ENCODE measurements at regions not wholly inside any gene's neighbourhood (a gene's known extent, or its start where the extent isn't known, plus 50 kb on each side); places are given as distances from the start of the nearest gene placed in this dataset.

- no peaks in the 10 kb centered on the region for H3K27me3 ChIP-seq (ENCODE audit: insufficient read depth, low read length)
- H3K9me3 ChIP-seq (ENCODE audit: low read length) = no peaks in the 10 kb centered on the region
- no peaks in the 10 kb centered on the region for H4K20me1 ChIP-seq (ENCODE audit: insufficient read depth, low read length)
- no peak overlapping the region for H2AFZ ChIP-seq (ENCODE audit: low read length)
- no peaks in the 10 kb centered on the region for H3K4me1 ChIP-seq (ENCODE audit: insufficient read depth, low read length, severe bottlenecking)
- H3K4me3 ChIP-seq (ENCODE audit: low read depth, low read length, poor library complexity, severe bottlenecking) = no peak overlapping the region
- no peaks in the 10 kb centered on the region for H3F3A ChIP-seq (ENCODE audit: insufficient read depth, low read length)
- no peak for TF ChIP-seq CTCF (IDR thresholded peaks at IDR 0.05; ENCODE audit: low read length)
- no peak for TF ChIP-seq EZH2 (IDR thresholded peaks at IDR 0.05; ENCODE audit: borderline replicate concordance, low read length)
- no peak overlapping the region for H3K27ac ChIP-seq (ENCODE audit: low read depth, low read length, poor library complexity, severe bottlenecking)
- no peak overlapping the region for H3K9ac ChIP-seq (ENCODE audit: low read length)
- no peak overlapping the region for H3K4me2 ChIP-seq (ENCODE audit: low read length)
- no peaks in the 10 kb centered on the region for H3K79me2 ChIP-seq (ENCODE audit: insufficient read depth, low read length)
- H3K9me2 ChIP-seq (ENCODE audit: low read depth, low read length) = no peaks in the 10 kb centered on the region
- H3K36me3 ChIP-seq (ENCODE audit: insufficient read depth, low read length) = no peaks in the 10 kb centered on the region
Measured at GRCh38 chr15:47292638-47293190, 424.6 kb upstream of the SEMA6D start.

GRCh38 chr15:47293466-47294162 is 423.7 kb upstream of the SEMA6D start:
- Histone ChIP-seq H3K4me1 (ENCODE audit: insufficient read depth, low read length, severe bottlenecking) (no peaks in the 10 kb centered on the region), H3K9me3 (ENCODE audit: low read length) (no peaks in the 10 kb centered on the region), H2AFZ (ENCODE audit: low read length) (no peak overlapping the region), H3K36me3 (ENCODE audit: insufficient read depth, low read length) (no peaks in the 10 kb centered on the region), H4K20me1 (ENCODE audit: insufficient read depth, low read length) (no peaks in the 10 kb centered on the region), H3K4me2 (ENCODE audit: low read length) (no peak overlapping the region), H3K79me2 (ENCODE audit: insufficient read depth, low read length) (no peaks in the 10 kb centered on the region), H3K27ac (ENCODE audit: low read depth, low read length, poor library complexity, severe bottlenecking) (no peak overlapping the region), H3K27me3 (ENCODE audit: insufficient read depth, low read length) (no peaks in the 10 kb centered on the region), H3F3A (ENCODE audit: insufficient read depth, low read length) (no peaks in the 10 kb centered on the region), H3K4me3 (ENCODE audit: low read depth, low read length, poor library complexity, severe bottlenecking) (no peak overlapping the region), H3K9me2 (ENCODE audit: low read depth, low read length) (no peaks in the 10 kb centered on the region), H3K9ac (ENCODE audit: low read length) (no peak overlapping the region)
- TF ChIP-seq EZH2 (IDR thresholded peaks at IDR 0.05; ENCODE audit: borderline replicate concordance, low read length) (no peak), CTCF (IDR thresholded peaks at IDR 0.05; ENCODE audit: low read length) (no peak)

GRCh38 chr15:47294765-47295259 is 422.5 kb upstream of the SEMA6D start:
- Histone ChIP-seq H3K9ac (ENCODE audit: low read length) (no peak overlapping the region), H3K4me3 (ENCODE audit: low read depth, low read length, poor library complexity, severe bottlenecking) (no peak overlapping the region), H3K36me3 (ENCODE audit: insufficient read depth, low read length) (no peaks in the 10 kb centered on the region), H3K9me2 (ENCODE audit: low read depth, low read length) (no peaks in the 10 kb centered on the region), H3K79me2 (ENCODE audit: insufficient read depth, low read length) (no peaks in the 10 kb centered on the region), H3K27ac (ENCODE audit: low read depth, low read length, poor library complexity, severe bottlenecking) (no peak overlapping the region), H4K20me1 (ENCODE audit: insufficient read depth, low read length) (no peaks in the 10 kb centered on the region), H3K4me2 (ENCODE audit: low read length) (no peak overlapping the region), H2AFZ (ENCODE audit: low read length) (no peak overlapping the region), H3K27me3 (ENCODE audit: insufficient read depth, low read length) (no peaks in the 10 kb centered on the region), H3K9me3 (ENCODE audit: low read length) (no peaks in the 10 kb centered on the region), H3F3A (ENCODE audit: insufficient read depth, low read length) (no peaks in the 10 kb centered on the region), H3K4me1 (ENCODE audit: insufficient read depth, low read length, severe bottlenecking) (no peaks in the 10 kb centered on the region)
- TF ChIP-seq CTCF (IDR thresholded peaks at IDR 0.05; ENCODE audit: low read length) (no peak), EZH2 (IDR thresholded peaks at IDR 0.05; ENCODE audit: borderline replicate concordance, low read length) (no peak)
